ENCODE measurements at regions not wholly inside any gene's neighbourhood (a gene's known extent, or its start where the extent isn't known, plus 50 kb on each side); places are given as distances from the start of the nearest gene placed in this dataset.

DNA sequence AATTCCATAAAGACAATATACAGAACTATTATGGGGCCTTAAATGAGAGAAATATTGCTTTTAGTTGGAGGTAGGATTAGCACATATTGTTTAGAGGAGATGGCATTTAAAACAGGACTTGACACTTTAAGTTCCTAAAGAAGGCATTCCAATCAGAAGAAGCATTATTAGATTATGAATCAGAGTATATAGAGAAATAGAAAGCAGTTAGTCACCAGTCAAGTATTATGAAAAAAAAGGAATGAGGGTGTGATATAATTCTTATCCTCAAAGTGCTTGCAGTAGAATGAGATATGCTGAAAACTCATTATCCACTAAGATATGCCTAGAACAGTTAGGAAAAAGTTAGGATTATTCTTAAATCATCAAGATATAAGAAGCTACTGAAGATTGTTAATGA, 456.2 kb downstream of the ZNF385D start:
- no peaks in the 10 kb centered on the region for H3K79me1 ChIP-seq (ENCODE audit: low read depth, low read length)
- H2BK5ac ChIP-seq (ENCODE audit: low read depth, low read length) = no peak overlapping the region
- H3K27ac ChIP-seq (ENCODE audit: low read depth, low read length) = no peak overlapping the region
- H4K8ac ChIP-seq (ENCODE audit: extremely low read depth, insufficient read depth, low read length) = no peak overlapping the region
- no peak overlapping the region for H3K18ac ChIP-seq (ENCODE audit: extremely low read depth, low read length)
- no peak overlapping the region for H2BK120ac ChIP-seq (replicated peaks; ENCODE audit: low read depth, low read length)
- H4K91ac ChIP-seq (replicated peaks; ENCODE audit: insufficient read length, low read length) = no peak overlapping the region
- no peaks in the 10 kb centered on the region for H3K27me3 ChIP-seq (replicated peaks in 1 of 4; ENCODE audit: control insufficient read depth in 3 of 4, extremely low read depth in 1 of 4, insufficient read depth in 3 of 4, low read length in 3 of 4)
- H3K9me3 ChIP-seq (ENCODE audit: insufficient read depth in 2 of 2, low read depth in 1 of 2, low read length in 1 of 2) = 0 out of 4 replicates have a peak, but pooled peaks cover 0 to 3% of the 10 kb centered on the region in 2 experiments
- no peak overlapping the region for H3K56ac ChIP-seq (replicated peaks; ENCODE audit: insufficient read length, low read depth, low read length)
- H2AK5ac ChIP-seq (ENCODE audit: low read depth, low read length) = no peak overlapping the region
- no peak overlapping the region for H2BK15ac ChIP-seq (ENCODE audit: low read length)
- no peaks in the 10 kb centered on the region for H3K79me2 ChIP-seq (ENCODE audit: control insufficient read depth in 1 of 2, insufficient read depth in 2 of 2, low read length in 2 of 2)
- H3K4me3 ChIP-seq (ENCODE audit: extremely low read depth in 1 of 4, insufficient read depth in 2 of 4, low read depth in 3 of 4, low read length in 4 of 4) = no peak overlapping the region
- H2BK12ac ChIP-seq (ENCODE audit: low read depth, low read length) = no peak overlapping the region
- H3K14ac ChIP-seq (ENCODE audit: insufficient read length) = no peak overlapping the region
- H3K36me3 ChIP-seq (ENCODE audit: control insufficient read depth in 2 of 4, insufficient read depth in 4 of 4, low read length in 3 of 4) = no peaks in the 10 kb centered on the region
- no peak overlapping the region for H2AFZ ChIP-seq (ENCODE audit: low read length)
- no peaks in the 10 kb centered on the region; the same call in 1 of the 2 replicates for H3K23me2 ChIP-seq (ENCODE audit: low read depth, low read length)
- H4K5ac ChIP-seq (ENCODE audit: insufficient read length, low read depth, low read length) = no peak overlapping the region
- H4K20me1 ChIP-seq (replicated peaks in 1 of 2; ENCODE audit: control insufficient read depth in 1 of 2, insufficient read depth in 2 of 2, low read length in 2 of 2) = no peaks in the 10 kb centered on the region
- FAIRE-seq (no peak), DNase-seq (ENCODE audit: low read depth in 1 of 2, low spot score in 2 of 2) (no peak)
- no peak overlapping the region for H3K4me2 ChIP-seq (ENCODE audit: insufficient read depth in 1 of 2, low read depth in 2 of 2, low read length in 2 of 2)
- H2BK20ac ChIP-seq (ENCODE audit: low read length) = no peak overlapping the region
- H3K23ac ChIP-seq (ENCODE audit: insufficient read length) = no peak overlapping the region
- no peaks in the 10 kb centered on the region for H3K4me1 ChIP-seq (replicated peaks in 1 of 4; ENCODE audit: control insufficient read depth in 3 of 4, insufficient read depth in 4 of 4, low read length in 3 of 4)
- CTCF ChIA-PET (ENCODE audit: partially characterized antibody) = interaction anchor here (0.6 to 0.9 kb wide), 2 partner anchors 22 to 277 kb away, joined by 3 read pairs; no protein-coding TSS in a partner anchor
- H3K4ac ChIP-seq (replicated peaks; ENCODE audit: insufficient read length, low read depth, low read length) = no peak overlapping the region
- POLR2A ChIA-PET (ENCODE audit: partially characterized antibody) = no interaction called here
- no peak overlapping the region for H3K9ac ChIP-seq (replicated peaks in 1 of 4; ENCODE audit: extremely low read depth in 1 of 4, low read depth in 3 of 4, low read length in 3 of 4)
- TF ChIP-seq TAF1 (IDR thresholded peaks at IDR 0.05; ENCODE audit: low read depth, low read length) = no peak
- TF ChIP-seq EZH2 (IDR thresholded peaks at IDR 0.05; ENCODE audit: low read depth, low read length, severe bottlenecking) = no peak
- no peak for TF ChIP-seq MAFK (IDR thresholded peaks at IDR 0.05; ENCODE audit: low read depth, low read length)
- no peak for TF ChIP-seq SP2 (IDR thresholded peaks at IDR 0.05; ENCODE audit: low read length)
- TF ChIP-seq CTCF (IDR thresholded peaks at IDR 0.05; ENCODE audit: control extremely low read depth in 1 of 3, insufficient read depth in 1 of 3, low read depth in 1 of 3, low read length in 3 of 3) = no peak
- TF ChIP-seq SIRT6 (IDR thresholded peaks at IDR 0.05; ENCODE audit: low read length) = no peak
- TF ChIP-seq CHD1 (IDR thresholded peaks at IDR 0.05; ENCODE audit: low read depth, low read length) = no peak
- no peak for TF ChIP-seq POU5F1 (IDR thresholded peaks at IDR 0.05; ENCODE audit: low read depth, low read length)
- TF ChIP-seq GTF2F1 (IDR thresholded peaks at IDR 0.05; ENCODE audit: borderline replicate concordance, low read depth, low read length) = no peak
- no peak for TF ChIP-seq RNF2 (IDR thresholded peaks at IDR 0.05; ENCODE audit: borderline replicate concordance, low read depth, low read length, missing control alignments, poor library complexity, severe bottlenecking)
- no peak for TF ChIP-seq CHD2 (IDR thresholded peaks at IDR 0.05; ENCODE audit: low read length)
